ENCODE measurements at regions not wholly inside any gene's neighbourhood (a gene's known extent, or its start where the extent isn't known, plus 50 kb on each side); places are given as distances from the start of the nearest gene placed in this dataset.

DNA sequence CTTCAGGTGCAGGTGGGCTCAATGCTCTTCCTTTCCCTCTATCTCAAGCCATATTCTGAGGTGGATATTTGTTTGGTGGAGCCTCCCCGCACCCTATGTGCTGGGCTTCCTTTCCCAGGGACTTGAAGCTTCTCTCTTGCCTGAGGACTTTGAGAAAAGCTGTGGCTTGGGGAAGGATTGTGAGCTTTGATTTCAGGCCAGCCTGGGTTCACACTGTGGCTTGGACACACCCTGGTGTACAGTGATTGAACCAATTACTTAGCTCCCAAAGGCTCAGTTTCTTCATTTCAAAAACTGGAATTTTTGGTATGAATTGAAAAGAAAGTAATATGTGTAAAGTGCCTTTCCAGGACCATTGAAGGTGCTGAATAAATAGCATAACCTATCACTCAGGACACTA, 224.5 kb upstream of the GLI3 start:
- ChIA-PET POLR2A (no interaction called here), CTCF (no interaction called here)
- DNase-seq (ENCODE audit: low read depth, low spot score) (no peak), FAIRE-seq (no peak)
- H3K4me3 ChIP-seq (replicated peaks in 1 of 3; ENCODE audit: insufficient read depth in 1 of 3, low read depth in 1 of 3, low read length in 3 of 3): no peak overlapping the region
- no peaks in the 10 kb centered on the region for H3K9me1 ChIP-seq (replicated peaks; ENCODE audit: control insufficient read depth, extremely low read depth, insufficient read depth, low read length)
- H3K9me3 ChIP-seq (replicated peaks; ENCODE audit: control insufficient read depth, insufficient read depth, low read length): no peaks in the 10 kb centered on the region
- H3K4me1 ChIP-seq (ENCODE audit: control insufficient read depth, extremely low read depth, insufficient read depth, low read length): no peaks in the 10 kb centered on the region
- H3K27me3 ChIP-seq (ENCODE audit: control insufficient read depth in 2 of 2, insufficient read depth in 2 of 2, low read length in 2 of 2): no peaks in the 10 kb centered on the region
- H3K79me2 ChIP-seq (ENCODE audit: control insufficient read depth, insufficient read depth, low read length): no peaks in the 10 kb centered on the region
- BruUV-seq (replicated peaks): no TSS peak
- TF ChIP-seq FOS (IDR thresholded peaks at IDR 0.05; ENCODE audit: borderline replicate concordance, insufficient read depth, low read length) (no peak), POLR2AphosphoS5 (IDR thresholded peaks at IDR 0.05; ENCODE audit: insufficient read depth, low read depth, low read length) (no peak), MYC (IDR thresholded peaks at IDR 0.05; ENCODE audit: low read depth, low read length) (no peak), JUN (IDR thresholded peaks at IDR 0.05; ENCODE audit: borderline replicate concordance, insufficient read depth, insufficient read length, low read depth) (no peak), EZH2 (IDR thresholded peaks at IDR 0.05; ENCODE audit: borderline replicate concordance, low read depth, low read length, severe bottlenecking) (no peak), POLR2A (IDR thresholded peaks at IDR 0.05; ENCODE audit: low read depth, low read length) (no peak), GATA2 (IDR thresholded peaks at IDR 0.05; ENCODE audit: insufficient read depth, insufficient read length, low read depth, low read length) (no peak)
- TF ChIP-seq, protein P1, sequence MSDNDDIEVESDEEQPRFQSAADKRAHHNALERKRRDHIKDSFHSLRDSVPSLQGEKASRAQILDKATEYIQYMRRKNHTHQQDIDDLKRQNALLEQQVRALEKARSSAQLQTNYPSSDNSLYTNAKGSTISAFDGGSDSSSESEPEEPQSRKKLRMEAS (IDR thresholded peaks at IDR 0.05; ENCODE audit: insufficient read depth, insufficient read length): no peak
- TF ChIP-seq, protein P2, sequence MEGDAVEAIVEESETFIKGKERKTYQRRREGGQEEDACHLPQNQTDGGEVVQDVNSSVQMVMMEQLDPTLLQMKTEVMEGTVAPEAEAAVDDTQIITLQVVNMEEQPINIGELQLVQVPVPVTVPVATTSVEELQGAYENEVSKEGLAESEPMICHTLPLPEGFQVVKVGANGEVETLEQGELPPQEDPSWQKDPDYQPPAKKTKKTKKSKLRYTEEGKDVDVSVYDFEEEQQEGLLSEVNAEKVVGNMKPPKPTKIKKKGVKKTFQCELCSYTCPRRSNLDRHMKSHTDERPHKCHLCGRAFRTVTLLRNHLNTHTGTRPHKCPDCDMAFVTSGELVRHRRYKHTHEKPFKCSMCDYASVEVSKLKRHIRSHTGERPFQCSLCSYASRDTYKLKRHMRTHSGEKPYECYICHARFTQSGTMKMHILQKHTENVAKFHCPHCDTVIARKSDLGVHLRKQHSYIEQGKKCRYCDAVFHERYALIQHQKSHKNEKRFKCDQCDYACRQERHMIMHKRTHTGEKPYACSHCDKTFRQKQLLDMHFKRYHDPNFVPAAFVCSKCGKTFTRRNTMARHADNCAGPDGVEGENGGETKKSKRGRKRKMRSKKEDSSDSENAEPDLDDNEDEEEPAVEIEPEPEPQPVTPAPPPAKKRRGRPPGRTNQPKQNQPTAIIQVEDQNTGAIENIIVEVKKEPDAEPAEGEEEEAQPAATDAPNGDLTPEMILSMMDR (IDR thresholded peaks at IDR 0.05; ENCODE audit: extremely low read depth in 1 of 2, insufficient read depth in 1 of 2, low read depth in 1 of 2, low read length in 2 of 2): no peak
- H3K9ac ChIP-seq (replicated peaks; ENCODE audit: extremely low read depth, insufficient read depth, low read length): no peak overlapping the region
- no peak overlapping the region for H3K4me2 ChIP-seq (ENCODE audit: insufficient read depth, low read length)
- no peaks in the 10 kb centered on the region for H4K20me1 ChIP-seq (replicated peaks; ENCODE audit: control insufficient read depth, extremely low read depth, insufficient read depth, low read length)
- dilution Hi-C loops (cut with MboI; ENCODE audit: extremely low pct_ligation_motif_present, low sequenced_read_pairs): no loop called here
- intact Hi-C loops (cut with micrococcal nuclease): no loop called here
- no peak overlapping the region for H3K27ac ChIP-seq (ENCODE audit: insufficient read depth, low read depth, low read length)
- no peaks in the 10 kb centered on the region for H3K36me3 ChIP-seq (ENCODE audit: control insufficient read depth in 2 of 2, extremely low read depth in 1 of 2, insufficient read depth in 2 of 2, low read length in 2 of 2)
- H2AFZ ChIP-seq (ENCODE audit: low read depth, low read length): no peak overlapping the region
